ENCODE measurements at regions not wholly inside any gene's neighbourhood (a gene's known extent, or its start where the extent isn't known, plus 50 kb on each side); places are given as distances from the start of the nearest gene placed in this dataset.
"Not testable (repeated sequence)": the region's sequence is repeated elsewhere in the genome, so short reads cannot be mapped to it uniquely, and the experiment has no call there.

- not testable (repeated sequence) for TF ChIP-seq CTCF (IDR thresholded peaks at IDR 0.05; ENCODE audit: insufficient read depth, low read length, poor library complexity, severe bottlenecking); EZH2phosphoT487 (conservative IDR thresholded peaks at IDR 0.05; ENCODE audit: low read length)
Measured at GRCh38 chr5:89800735-89801134, 608.8 kb downstream of the CETN3 start.

All from SU-DHL-6 (cell line).